GM19351 (cell line): ENCODE measurements at regions not wholly inside any gene's neighbourhood (a gene's known extent, or its start where the extent isn't known, plus 50 kb on each side); places are given as distances from the start of the nearest gene placed in this dataset.

Experiments used
- ATAC-seq: cut with Tn5 transposase; IDR thresholded peaks from one replicate; pipeline ENCODE4 v1.9.1; 2021; ENCODE audit warnings: mild to moderate bottlenecking, moderate library complexity; ENCODE audit not compliant: unreplicated experiment

GRCh38 chr5:67538855-67539506 is 342.4 kb upstream of the CD180 start:
- ATAC-seq = no peak

GRCh38 chr5:67537439-67538148 is 341.0 kb upstream of the CD180 start:
- no peak for ATAC-seq

- ATAC-seq = no peak
Measured at GRCh38 chr5:67536866-67537265, 340.3 kb upstream of the CD180 start.

- ATAC-seq = no peak
Measured at GRCh38 chr5:67530609-67531255, 334.1 kb upstream of the CD180 start.

- ATAC-seq = peak; percentile 42
Measured at GRCh38 chr5:67528953-67529352, 332.4 kb upstream of the CD180 start.

- ATAC-seq = no peak
Measured at GRCh38 chr5:67526793-67527192, 330.2 kb upstream of the CD180 start.

GRCh38 chr5:67520161-67520908 is 323.7 kb upstream of the CD180 start:
- no peak for ATAC-seq

GRCh38 chr5:67518227-67518626 is 321.6 kb upstream of the CD180 start:
- no peak for ATAC-seq

GRCh38 chr5:67516948-67517565 is 320.5 kb upstream of the CD180 start:
- ATAC-seq = no peak

- ATAC-seq = no peak
Measured at GRCh38 chr5:67515762-67516161, 319.2 kb upstream of the CD180 start.

GRCh38 chr5:67515020-67515689 is 318.6 kb upstream of the CD180 start:
- no peak for ATAC-seq

- ATAC-seq = no peak
Measured at GRCh38 chr5:67512758-67513157, 316.2 kb upstream of the CD180 start.

- no peak for ATAC-seq
Measured at GRCh38 chr5:67511911-67512310, 315.3 kb upstream of the CD180 start.

GRCh38 chr5:67510204-67510603 is 313.6 kb upstream of the CD180 start:
- no peak for ATAC-seq

GRCh38 chr5:67509402-67510186 is 313.0 kb upstream of the CD180 start:
- ATAC-seq = no peak

GRCh38 chr5:67506241-67506640 is 309.6 kb upstream of the CD180 start:
- ATAC-seq = no peak

GRCh38 chr5:67502951-67503350 is 306.4 kb upstream of the CD180 start:
- ATAC-seq = no peak

- no peak for ATAC-seq
Measured at GRCh38 chr5:67496051-67496450, 299.5 kb upstream of the CD180 start.

- ATAC-seq = no peak
Measured at GRCh38 chr5:67495072-67495471, 298.5 kb upstream of the CD180 start.
